Gastrocnemius medialis (tissue), 4 donors: ENCODE measurements at regions not wholly inside any gene's neighbourhood (a gene's known extent, or its start where the extent isn't known, plus 50 kb on each side); places are given as distances from the start of the nearest gene placed in this dataset.

ENCODE experiments used
- ATAC-seq, 2 donors: fragments of 150-250 bp; one replicate each; pipeline ENCODE4 v1.9.1; 2016
- DNase-seq, 2 donors: peaks; one replicate each; pipeline ENCODE4 v3.0.0-alpha.2; 2019
- H3K27ac ChIP-seq, 4 donors: fragments of 200-600 bp; sonication (generic); 1 replicate in 1 of 4; 2 replicates in 3 of 4; pipeline ENCODE4 v1.5.1; 2016 to 2018; ENCODE audit warnings: mild to moderate bottlenecking in 2 of 4, moderate library complexity in 1 of 4
- H3K27me3 ChIP-seq, 3 donors: fragments of 200-600 bp; sonication (generic) in 2 of 3; 1 replicate in 1 of 3; 2 replicates in 2 of 3; pipeline versions ENCODE4 v1.5.1 to v1.6.0; 2016 to 2019; ENCODE audit warnings: mild to moderate bottlenecking in 1 of 3, moderate library complexity in 1 of 3
- H3K36me3 ChIP-seq, 2 donors: fragments of 200-600 bp; sonication (generic) in 1 of 2; one replicate each; pipeline ENCODE4 v1.5.1; 2017 to 2018
- H3K4me1 ChIP-seq, 2 donors: fragments of 200-600 bp; sonication (generic) in 1 of 2; one replicate each; pipeline ENCODE4 v1.5.1; 2016 to 2017; ENCODE audit warnings: mild to moderate bottlenecking in 2 of 2
- H3K4me3 ChIP-seq, 4 donors: fragments of 200-600 bp; sonication (generic) in 3 of 4; 1 replicate in 1 of 4; 2 replicates in 3 of 4; pipeline ENCODE4 v1.5.1; 2016 to 2019; ENCODE audit warnings: mild to moderate bottlenecking in 2 of 4
- H3K9me3 ChIP-seq, 3 donors: fragments of 200-600 bp; sonication (generic) in 2 of 3; 1 replicate in 1 of 3; 2 replicates in 2 of 3; pipeline ENCODE4 v1.5.1; 2016 to 2019
- POLR2A ChIP-seq, 2 donors: fragments of 450-650 bp; IDR thresholded peaks; one replicate each; pipeline ENCODE4 v1.6.1; 2017; ENCODE audit warnings: antibody characterized with exemption in 2 of 2, mild to moderate bottlenecking in 2 of 2, moderate library complexity in 2 of 2
- in situ Hi-C, 4 donors: fragments of 200-750 bp; cut with MboI; loops; one replicate each; pipeline versions ENCODE4 v1.15.0 to v1.8.0; 2017; ENCODE audit warnings: low sequenced_read_pairs in 4 of 4
- intact Hi-C: fragments of 100-400 bp; cut with DNase I; formaldehyde crosslinking; loops from one replicate; pipeline ENCODE4 v1.15.1; 2023; ENCODE audit warnings: low total_unique reads
- TF ChIP-seq, protein P1 (sequence below), 5 experiments: fragments of 450-650 bp in 3 of 5; fragments of 200-600 bp in 2 of 5; sonication (generic) in 2 of 5; IDR thresholded peaks in 4 of 5; conservative IDR thresholded peaks in 1 of 5; 1 replicate in 4 of 5; 2 replicates in 1 of 5; pipeline ENCODE4 v1.5.1; 2016 to 2019; ENCODE audit warnings: antibody characterized with exemption in 5 of 5, mild to moderate bottlenecking in 3 of 5, moderate library complexity in 3 of 5

DNA sequence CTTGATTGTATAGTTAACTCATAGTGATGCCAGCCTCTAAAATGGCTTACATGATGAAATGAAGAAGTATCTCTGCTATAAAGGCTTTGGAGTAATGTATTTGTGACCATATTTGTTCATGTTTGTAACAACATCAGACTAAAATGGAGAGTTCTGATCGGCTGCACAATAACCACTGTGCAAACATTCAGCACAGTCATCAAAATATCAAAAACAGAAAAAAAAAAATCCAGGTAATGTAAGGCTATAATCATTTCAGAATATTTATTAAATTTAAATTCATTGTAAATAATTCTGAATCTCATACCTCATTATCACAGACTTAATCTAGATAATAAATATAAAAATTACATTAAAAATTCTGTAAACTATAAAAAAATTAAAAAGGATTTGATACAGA is 1161.8 kb downstream of the MRPL39 start:
- Histone ChIP-seq H3K4me1 (no peaks in the 10 kb centered on the region), H3K36me3 (no peaks in the 10 kb centered on the region), H3K4me3 (no peak overlapping the region), H3K27me3 (no peaks in the 10 kb centered on the region), H3K9me3 (no peaks in the 10 kb centered on the region), H3K27ac (no peak overlapping the region)
- intact Hi-C loops, result no loop called here
- in situ Hi-C loops, result no loop called here
- TF ChIP-seq POLR2A (IDR thresholded peaks at IDR 0.05), result no peak
- TF ChIP-seq, protein P1, sequence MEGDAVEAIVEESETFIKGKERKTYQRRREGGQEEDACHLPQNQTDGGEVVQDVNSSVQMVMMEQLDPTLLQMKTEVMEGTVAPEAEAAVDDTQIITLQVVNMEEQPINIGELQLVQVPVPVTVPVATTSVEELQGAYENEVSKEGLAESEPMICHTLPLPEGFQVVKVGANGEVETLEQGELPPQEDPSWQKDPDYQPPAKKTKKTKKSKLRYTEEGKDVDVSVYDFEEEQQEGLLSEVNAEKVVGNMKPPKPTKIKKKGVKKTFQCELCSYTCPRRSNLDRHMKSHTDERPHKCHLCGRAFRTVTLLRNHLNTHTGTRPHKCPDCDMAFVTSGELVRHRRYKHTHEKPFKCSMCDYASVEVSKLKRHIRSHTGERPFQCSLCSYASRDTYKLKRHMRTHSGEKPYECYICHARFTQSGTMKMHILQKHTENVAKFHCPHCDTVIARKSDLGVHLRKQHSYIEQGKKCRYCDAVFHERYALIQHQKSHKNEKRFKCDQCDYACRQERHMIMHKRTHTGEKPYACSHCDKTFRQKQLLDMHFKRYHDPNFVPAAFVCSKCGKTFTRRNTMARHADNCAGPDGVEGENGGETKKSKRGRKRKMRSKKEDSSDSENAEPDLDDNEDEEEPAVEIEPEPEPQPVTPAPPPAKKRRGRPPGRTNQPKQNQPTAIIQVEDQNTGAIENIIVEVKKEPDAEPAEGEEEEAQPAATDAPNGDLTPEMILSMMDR (IDR thresholded peaks at IDR 0.05 in 4 of 5, conservative IDR thresholded peaks at IDR 0.05 in 1 of 5), result no peak
- ATAC-seq (no peak), DNase-seq (no peak)

DNA sequence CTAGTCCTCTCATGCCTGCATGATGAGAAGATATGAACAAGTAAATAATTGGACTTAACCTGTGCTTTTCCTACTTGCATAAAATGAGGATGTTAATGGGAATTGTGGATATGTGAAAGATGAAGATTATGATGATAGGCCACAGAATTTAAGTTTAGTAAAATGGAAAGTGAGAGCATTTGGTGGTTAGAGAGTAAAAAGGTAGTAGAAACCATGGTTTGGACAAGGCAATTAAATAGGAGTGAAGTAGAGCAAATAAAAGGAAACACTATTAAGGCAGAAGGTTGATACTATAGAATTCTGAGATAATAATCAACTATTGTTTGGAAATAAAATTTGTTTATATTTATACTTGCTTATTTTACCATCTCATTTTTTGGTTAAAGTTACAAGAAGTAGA is 1162.5 kb downstream of the MRPL39 start:
- intact Hi-C loops, result no loop called here
- ATAC-seq, result no peak
- Histone ChIP-seq H3K27me3 (no peaks in the 10 kb centered on the region), H3K4me1 (no peaks in the 10 kb centered on the region), H3K27ac (no peak overlapping the region), H3K9me3 (no peaks in the 10 kb centered on the region), H3K4me3 (no peak overlapping the region), H3K36me3 (no peaks in the 10 kb centered on the region)
- TF ChIP-seq POLR2A (IDR thresholded peaks at IDR 0.05), result no peak
- TF ChIP-seq, protein P1 (IDR thresholded peaks at IDR 0.05 in 4 of 5, conservative IDR thresholded peaks at IDR 0.05 in 1 of 5), result no peak
- DNase-seq, result no peak
- in situ Hi-C loops, result no loop called here

- Histone ChIP-seq H3K27me3 (no peaks in the 10 kb centered on the region), H3K9me3 (no peaks in the 10 kb centered on the region), H3K4me1 (no peaks in the 10 kb centered on the region), H3K36me3 (no peaks in the 10 kb centered on the region), H3K27ac (no peak overlapping the region), H3K4me3 (no peak overlapping the region)
- in situ Hi-C loops (no loop called here), intact Hi-C loops (no loop called here)
- no peak for ATAC-seq
- DNase-seq, result no peak
- no peak for TF ChIP-seq POLR2A (IDR thresholded peaks at IDR 0.05)
- TF ChIP-seq, protein P1 (IDR thresholded peaks at IDR 0.05 in 4 of 5, conservative IDR thresholded peaks at IDR 0.05 in 1 of 5), result no peak
Observed at GRCh38 chr21:24436236-24436635, 1171.0 kb downstream of the MRPL39 start.

DNA sequence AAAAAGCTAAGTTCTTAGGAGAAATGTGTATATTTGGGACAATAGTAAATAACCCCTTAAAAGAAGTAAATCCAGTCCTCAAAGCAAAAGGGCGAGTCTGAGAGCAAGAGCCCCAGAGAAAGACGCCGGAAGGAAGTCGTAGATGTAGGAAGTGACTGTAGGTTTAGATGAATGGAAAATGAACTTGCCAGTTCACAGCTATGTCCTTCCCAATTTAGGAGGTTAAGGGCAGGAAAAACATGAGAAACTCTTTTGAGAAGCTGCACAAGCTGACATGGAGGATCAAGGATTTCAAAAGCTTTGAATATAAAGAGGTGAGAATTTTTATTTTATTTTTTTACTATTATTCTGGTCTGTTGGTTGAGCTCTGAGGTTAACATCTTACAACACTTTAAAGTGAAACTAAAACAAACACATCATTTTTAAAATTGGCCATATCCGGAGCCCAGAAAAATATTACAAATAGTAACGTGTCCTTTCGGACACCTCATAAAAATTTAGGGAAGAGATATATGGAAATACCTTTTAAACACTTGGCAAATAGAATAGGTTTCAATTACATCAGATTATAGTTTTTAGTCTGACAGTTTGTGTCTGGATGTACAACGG is 1178.6 kb downstream of the MRPL39 start:
- TF ChIP-seq, protein P1 (IDR thresholded peaks at IDR 0.05 in 4 of 5, conservative IDR thresholded peaks at IDR 0.05 in 1 of 5), result no peak
- TF ChIP-seq POLR2A (IDR thresholded peaks at IDR 0.05), result no peak
- H3K4me3 ChIP-seq, result peak overlapping the region in 3 of 4 donors; percentile 14 to 29 (median 20)
- intact Hi-C loops, result no loop called here

DNA sequence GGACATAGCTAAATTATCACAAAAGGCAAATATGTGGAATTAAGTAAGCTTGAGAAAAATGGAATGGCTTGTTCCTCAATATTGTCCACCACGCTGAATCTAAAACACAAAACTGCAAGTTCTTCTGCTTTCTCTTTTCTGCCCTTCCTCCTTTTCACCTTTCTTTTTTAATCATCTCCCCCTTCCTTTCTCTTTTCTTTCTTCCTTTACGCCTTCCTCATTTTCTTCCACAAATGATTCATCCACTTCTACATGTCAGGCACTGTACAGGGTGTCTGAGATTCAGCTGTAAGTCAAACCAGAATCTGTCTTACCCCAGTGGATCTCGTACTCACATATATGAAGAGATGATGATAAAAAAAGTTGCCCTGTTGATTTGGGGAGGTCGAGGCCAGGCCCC is 1182.5 kb downstream of the MRPL39 start:
- intact Hi-C loops (no loop called here), in situ Hi-C loops (no loop called here)
- ATAC-seq (no peak), DNase-seq (no peak)
- Histone ChIP-seq H3K27ac (no peak overlapping the region), H3K36me3 (no peaks in the 10 kb centered on the region), H3K9me3 (peaks cover 0 to 2% (median 0%) of the 10 kb centered on the region in 3 donors), H3K27me3 (no peaks in the 10 kb centered on the region), H3K4me1 (no peaks in the 10 kb centered on the region), H3K4me3 (no peak overlapping the region)
- no peak for TF ChIP-seq POLR2A (IDR thresholded peaks at IDR 0.05)
- TF ChIP-seq, protein P1 (IDR thresholded peaks at IDR 0.05 in 4 of 5, conservative IDR thresholded peaks at IDR 0.05 in 1 of 5), result no peak

More for the DNA sequence above, 1178.6 kb downstream of the MRPL39 start:
- Histone ChIP-seq H3K36me3 (no peaks in the 10 kb centered on the region), H3K9me3 (no peaks in the 10 kb centered on the region), H3K4me1 (no peaks in the 10 kb centered on the region), H3K27me3 (no peaks in the 10 kb centered on the region), H3K27ac (no peak overlapping the region)
- no peak for ATAC-seq
- in situ Hi-C loops, result no loop called here
- DNase-seq, result no peak
